ENCODE measurements at regions not wholly inside any gene's neighbourhood (a gene's known extent, or its start where the extent isn't known, plus 50 kb on each side); places are given as distances from the start of the nearest gene placed in this dataset.

DNA sequence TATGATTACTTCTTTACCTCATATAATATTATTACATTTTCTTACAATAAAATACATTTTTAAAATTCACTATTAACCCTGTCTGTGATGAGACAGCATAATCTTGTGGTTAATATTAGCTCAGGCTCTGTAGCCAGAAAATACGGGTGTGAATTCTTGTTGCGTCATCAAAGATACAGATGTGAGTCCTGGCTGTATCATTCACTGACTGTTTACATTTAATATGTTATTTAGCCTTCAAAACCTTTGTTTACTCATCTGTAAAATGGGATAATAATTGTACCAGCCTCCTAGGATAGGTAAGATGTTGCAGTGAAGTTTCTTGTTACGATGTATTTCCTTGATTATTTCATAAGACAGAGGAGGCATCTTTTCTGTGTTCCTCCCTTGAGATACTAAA is 184.7 kb upstream of the PRPS1L1 start:
- DNase-seq (ENCODE audit: low read depth) = no peak
- no peak overlapping the region for H3K4me3 ChIP-seq (ENCODE audit: low read depth, low read length)
- TF ChIP-seq POLR2A (IDR thresholded peaks at IDR 0.05; ENCODE audit: extremely low read depth, insufficient read length) (no peak), MYC (IDR thresholded peaks at IDR 0.05; ENCODE audit: low read depth, low read length) (no peak)
- TF ChIP-seq, protein P1, sequence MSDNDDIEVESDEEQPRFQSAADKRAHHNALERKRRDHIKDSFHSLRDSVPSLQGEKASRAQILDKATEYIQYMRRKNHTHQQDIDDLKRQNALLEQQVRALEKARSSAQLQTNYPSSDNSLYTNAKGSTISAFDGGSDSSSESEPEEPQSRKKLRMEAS (IDR thresholded peaks at IDR 0.05; ENCODE audit: low read depth, low read length) = no peak
- TF ChIP-seq, protein P2, sequence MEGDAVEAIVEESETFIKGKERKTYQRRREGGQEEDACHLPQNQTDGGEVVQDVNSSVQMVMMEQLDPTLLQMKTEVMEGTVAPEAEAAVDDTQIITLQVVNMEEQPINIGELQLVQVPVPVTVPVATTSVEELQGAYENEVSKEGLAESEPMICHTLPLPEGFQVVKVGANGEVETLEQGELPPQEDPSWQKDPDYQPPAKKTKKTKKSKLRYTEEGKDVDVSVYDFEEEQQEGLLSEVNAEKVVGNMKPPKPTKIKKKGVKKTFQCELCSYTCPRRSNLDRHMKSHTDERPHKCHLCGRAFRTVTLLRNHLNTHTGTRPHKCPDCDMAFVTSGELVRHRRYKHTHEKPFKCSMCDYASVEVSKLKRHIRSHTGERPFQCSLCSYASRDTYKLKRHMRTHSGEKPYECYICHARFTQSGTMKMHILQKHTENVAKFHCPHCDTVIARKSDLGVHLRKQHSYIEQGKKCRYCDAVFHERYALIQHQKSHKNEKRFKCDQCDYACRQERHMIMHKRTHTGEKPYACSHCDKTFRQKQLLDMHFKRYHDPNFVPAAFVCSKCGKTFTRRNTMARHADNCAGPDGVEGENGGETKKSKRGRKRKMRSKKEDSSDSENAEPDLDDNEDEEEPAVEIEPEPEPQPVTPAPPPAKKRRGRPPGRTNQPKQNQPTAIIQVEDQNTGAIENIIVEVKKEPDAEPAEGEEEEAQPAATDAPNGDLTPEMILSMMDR (IDR thresholded peaks at IDR 0.05; ENCODE audit: low read depth, low read length) = no peak

DNA sequence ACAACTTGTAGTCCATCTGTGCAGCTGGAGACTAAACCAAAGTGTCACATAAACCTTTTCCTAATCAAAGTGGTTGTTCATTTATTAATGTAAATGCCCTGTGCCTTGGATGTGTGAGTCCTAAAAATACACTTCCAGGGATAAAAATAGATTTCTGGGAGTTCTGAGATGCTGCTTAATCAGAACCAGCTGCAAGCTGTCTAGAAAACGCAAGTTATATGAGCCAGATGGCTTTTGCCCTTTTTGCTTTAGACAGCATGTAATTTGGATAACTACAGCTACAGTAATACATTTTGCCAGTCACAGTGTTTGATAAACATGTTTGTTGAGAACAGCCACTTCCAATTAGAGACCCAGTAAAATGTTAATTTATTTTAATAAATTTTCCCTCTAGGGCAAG is 185.1 kb upstream of the PRPS1L1 start:
- no peak overlapping the region for H3K4me3 ChIP-seq (ENCODE audit: low read depth, low read length)
- TF ChIP-seq MYC (IDR thresholded peaks at IDR 0.05; ENCODE audit: low read depth, low read length) = no peak
- TF ChIP-seq, protein P1 (IDR thresholded peaks at IDR 0.05; ENCODE audit: low read depth, low read length) = no peak
- no peak for TF ChIP-seq POLR2A (IDR thresholded peaks at IDR 0.05; ENCODE audit: extremely low read depth, insufficient read length)
- TF ChIP-seq, protein P2 (IDR thresholded peaks at IDR 0.05; ENCODE audit: low read depth, low read length) = no peak
- no peak for DNase-seq (ENCODE audit: low read depth)

DNA sequence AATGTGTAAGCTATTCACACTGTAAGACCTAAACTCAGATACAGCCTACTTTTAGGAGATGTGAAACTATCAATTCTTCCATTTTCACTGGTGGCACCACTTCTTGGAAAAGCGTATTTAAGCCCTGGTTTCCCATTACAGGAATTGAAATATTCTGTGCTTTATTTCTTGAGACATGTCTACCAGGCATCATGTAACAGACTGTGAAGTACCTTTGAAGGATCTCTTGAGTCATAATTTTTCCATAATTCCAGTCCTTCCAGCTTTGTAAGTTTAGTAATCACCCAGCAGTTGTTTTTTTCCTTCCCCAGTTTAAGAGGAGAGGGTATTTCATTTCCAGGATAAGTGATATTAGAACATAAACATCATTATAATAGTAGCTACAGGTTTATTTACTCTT is 186.0 kb upstream of the PRPS1L1 start:
- TF ChIP-seq MYC (IDR thresholded peaks at IDR 0.05; ENCODE audit: low read depth, low read length) (no peak), POLR2A (IDR thresholded peaks at IDR 0.05; ENCODE audit: extremely low read depth, insufficient read length) (no peak)
- TF ChIP-seq, protein P2 (IDR thresholded peaks at IDR 0.05; ENCODE audit: low read depth, low read length) = no peak
- TF ChIP-seq, protein P1 (IDR thresholded peaks at IDR 0.05; ENCODE audit: low read depth, low read length) = no peak
- no peak for DNase-seq (ENCODE audit: low read depth)

DNA sequence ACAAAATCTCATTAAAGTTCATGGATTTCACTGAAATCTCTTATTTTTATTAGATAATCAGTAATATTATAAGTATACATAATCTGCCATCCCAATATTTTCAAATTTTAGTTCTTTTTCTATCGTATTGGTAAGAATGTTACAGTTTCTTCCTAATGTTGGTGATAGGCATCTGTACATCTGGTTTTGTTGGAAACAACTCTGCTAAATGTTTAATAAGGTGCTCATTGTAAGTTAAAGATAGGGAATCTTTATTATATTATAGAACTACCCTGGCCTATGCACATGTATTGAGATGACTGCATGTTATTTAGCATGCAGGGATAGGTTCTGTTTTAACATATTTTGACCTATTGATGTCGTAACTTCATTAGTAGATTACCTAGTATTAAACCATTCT is 188.6 kb upstream of the PRPS1L1 start:
- no peak for DNase-seq (ENCODE audit: low read depth)
- H3K4me3 ChIP-seq (ENCODE audit: low read depth, low read length) = no peak overlapping the region
- TF ChIP-seq, protein P2 (IDR thresholded peaks at IDR 0.05; ENCODE audit: low read depth, low read length) = no peak
- TF ChIP-seq, protein P1 (IDR thresholded peaks at IDR 0.05; ENCODE audit: low read depth, low read length) = no peak
- TF ChIP-seq MYC (IDR thresholded peaks at IDR 0.05; ENCODE audit: low read depth, low read length) (no peak), POLR2A (IDR thresholded peaks at IDR 0.05; ENCODE audit: extremely low read depth, insufficient read length) (no peak)

More for the DNA sequence above, 186.0 kb upstream of the PRPS1L1 start:
- H3K4me3 ChIP-seq (ENCODE audit: low read depth, low read length) = no peak overlapping the region

DNA sequence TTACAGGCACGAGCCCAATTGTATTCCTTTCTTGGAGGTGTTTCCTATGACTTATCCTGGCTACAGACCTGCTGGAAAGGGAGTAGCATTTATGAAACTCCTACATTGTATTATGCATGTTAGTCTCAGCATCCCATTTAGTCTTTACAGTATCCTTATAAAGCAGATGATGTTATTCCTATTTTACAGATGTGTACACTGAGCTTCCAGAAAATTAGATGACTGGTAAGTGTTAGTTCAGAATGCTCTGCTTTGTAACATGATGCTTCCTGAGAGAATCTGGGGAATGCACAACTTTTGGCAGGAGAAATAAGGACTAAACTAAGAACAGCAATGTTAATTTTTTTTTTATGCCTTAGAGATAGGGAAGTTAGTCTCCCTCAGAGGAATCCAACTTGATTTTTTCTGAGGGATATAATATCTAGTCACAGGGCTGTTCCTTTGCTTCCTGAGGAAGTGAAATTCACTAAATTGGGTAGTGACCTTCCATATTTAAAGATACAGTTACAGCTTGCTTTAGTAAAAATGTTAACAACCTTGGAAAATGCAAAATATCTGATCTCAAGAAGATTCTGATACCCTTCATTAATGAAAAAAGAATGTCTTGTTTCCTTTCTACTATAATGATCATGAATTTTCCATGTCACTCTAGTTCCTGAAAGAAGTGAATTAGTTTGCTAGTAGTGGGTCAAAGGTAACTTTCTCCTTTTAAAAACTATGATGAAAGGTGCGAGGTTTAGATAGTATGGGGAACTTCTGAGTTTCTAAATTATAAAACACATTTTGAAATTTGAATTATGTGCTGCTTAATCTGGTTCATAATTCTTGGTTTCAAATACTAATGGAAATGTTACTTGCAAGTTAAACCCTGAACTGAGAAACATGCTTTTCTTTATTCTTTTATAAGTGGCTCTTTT is 194.0 kb upstream of the PRPS1L1 start:
- peak; percentile 30 for DNase-seq (ENCODE audit: low read depth)
- no peak overlapping the region for H3K4me3 ChIP-seq (ENCODE audit: low read depth, low read length)
- TF ChIP-seq, protein P2 (IDR thresholded peaks at IDR 0.05; ENCODE audit: low read depth, low read length) = no peak
- TF ChIP-seq POLR2A (IDR thresholded peaks at IDR 0.05; ENCODE audit: extremely low read depth, insufficient read length) (no peak), MYC (IDR thresholded peaks at IDR 0.05; ENCODE audit: low read depth, low read length) (no peak)

Measured in NB4 (cell line).